H1 (cell line): ENCODE measurements at regions not wholly inside any gene's neighbourhood (a gene's known extent, or its start where the extent isn't known, plus 50 kb on each side); places are given as distances from the start of the nearest gene placed in this dataset.

ENCODE experiments used
- CTCF ChIA-PET: fragments of 300-600 bp; sonication (Branson Sonifier 250); formaldehyde crosslinking; loops from one replicate; lab custom pipeline; 2021; ENCODE audit not compliant: partially characterized antibody; lab: Charles Lee
- POLR2A ChIA-PET: fragments of 300-600 bp; sonication (Branson Sonifier 250); formaldehyde crosslinking; loops from one replicate; lab custom pipeline; 2021; ENCODE audit warnings: inconsistent platforms; ENCODE audit not compliant: partially characterized antibody; lab: Charles Lee
- DNase-seq, 2 experiments: peaks; one replicate each; pipeline versions ENCODE4 v3.0.0 to v3.0.0-alpha.2; 2010 to 2022; ENCODE audit warnings: low spot score in 2 of 2, low read depth in 1 of 2, mixed read lengths in 1 of 2
- FAIRE-seq: peaks from 2 replicates; lab custom pipeline; 2011; peaks lifted over from hg19 to GRCh38; lab: Jason Lieb, UNC
- H2AFZ ChIP-seq: 2 replicates; pipeline ENCODE4 v1.8.1; 2012; ENCODE audit warnings: low read length, inconsistent platforms
- H2AK5ac ChIP-seq: 2 replicates; pipeline ENCODE4 v1.6.1; 2013; ENCODE audit warnings: low read depth, low read length
- H2BK120ac ChIP-seq: replicated peaks from 2 replicates; pipeline ENCODE3; 2013; ENCODE audit warnings: low read depth, low read length, inconsistent platforms
- H2BK12ac ChIP-seq: 2 replicates; pipeline ENCODE4 v1.6.1; 2013; ENCODE audit warnings: low read depth, low read length
- H2BK15ac ChIP-seq: 2 replicates; pipeline ENCODE4 v1.6.1; 2013; ENCODE audit warnings: low read length
- H2BK20ac ChIP-seq: 2 replicates; pipeline ENCODE4 v1.6.1; 2013; ENCODE audit warnings: low read length
- H2BK5ac ChIP-seq: 2 replicates; pipeline ENCODE4 v1.6.1; 2013; ENCODE audit warnings: low read depth, low read length
- H3K14ac ChIP-seq: 2 replicates; pipeline ENCODE4 v1.6.1; 2013; ENCODE audit warnings: inconsistent platforms; ENCODE audit not compliant: insufficient read length
- H3K18ac ChIP-seq: 2 replicates; pipeline ENCODE4 v1.6.1; 2013; ENCODE audit warnings: low read length; ENCODE audit errors: extremely low read depth
- H3K23ac ChIP-seq: 2 replicates; pipeline ENCODE4 v1.6.1; 2013; ENCODE audit warnings: inconsistent platforms; ENCODE audit not compliant: insufficient read length
- H3K23me2 ChIP-seq: 2 replicates; pipeline ENCODE4 v1.6.1; 2013; ENCODE audit warnings: low read depth, low read length
- H3K27ac ChIP-seq: 2 replicates; pipeline ENCODE4 v1.6.1; 2011; ENCODE audit warnings: low read depth, low read length, inconsistent platforms
- H3K27me3 ChIP-seq, 4 experiments: replicated peaks in 1 of 4; 1 replicate in 1 of 4; 2 replicates in 3 of 4; pipeline versions ENCODE4 v1.6.1 to v1.8.1; 2011 to 2013; ENCODE audit warnings: low read length in 3 of 4, mild to moderate bottlenecking in 3 of 4, inconsistent platforms in 2 of 4, mixed read lengths in 2 of 4, moderate library complexity in 1 of 4; ENCODE audit not compliant: control insufficient read depth in 3 of 4, insufficient read depth in 3 of 4; ENCODE audit errors: extremely low read depth in 1 of 4
- H3K36me3 ChIP-seq, 4 experiments: 2 replicates each; pipeline versions ENCODE4 v1.6.1 to v1.8.1; 2011 to 2013; ENCODE audit warnings: mild to moderate bottlenecking in 4 of 4, low read length in 3 of 4, moderate library complexity in 2 of 4, control low read depth in 1 of 4, inconsistent platforms in 1 of 4; ENCODE audit not compliant: insufficient read depth in 4 of 4, control insufficient read depth in 2 of 4
- H3K4ac ChIP-seq: replicated peaks from 2 replicates; pipeline ENCODE3; 2013; ENCODE audit warnings: low read length, low read depth, mixed read lengths, inconsistent platforms; ENCODE audit not compliant: insufficient read length
- H3K4me1 ChIP-seq, 4 experiments: replicated peaks in 1 of 4; 1 replicate in 1 of 4; 2 replicates in 3 of 4; pipeline versions ENCODE4 v1.6.1 to v1.8.1; 2011 to 2013; ENCODE audit warnings: low read length in 3 of 4, inconsistent platforms in 2 of 4, mixed read lengths in 1 of 4; ENCODE audit not compliant: insufficient read depth in 4 of 4, control insufficient read depth in 3 of 4
- H3K4me2 ChIP-seq, 2 experiments: 2 replicates each; pipeline versions ENCODE4 v1.6.1 to v1.8.1; 2011 to 2013; ENCODE audit warnings: low read depth in 2 of 2, low read length in 2 of 2, control low read depth in 1 of 2, inconsistent platforms in 1 of 2, mild to moderate bottlenecking in 1 of 2; ENCODE audit not compliant: insufficient read depth in 1 of 2
- H3K4me3 ChIP-seq, 4 experiments: fragments of 200-600, 300-600 bp in 1 of 4; sonication (generic), shearing (Covaris generic), sonication (Bioruptor Twin) in 1 of 4; 2 replicates each; pipeline versions ENCODE4 v1.5.1 to v1.8.1; 2011 to 2016; ENCODE audit warnings: low read length in 4 of 4, low read depth in 3 of 4, control low read depth in 2 of 4, inconsistent platforms in 2 of 4, mild to moderate bottlenecking in 2 of 4, mixed read lengths in 1 of 4, moderate library complexity in 1 of 4; ENCODE audit not compliant: insufficient read depth in 2 of 4; ENCODE audit errors: extremely low read depth in 1 of 4
- H3K56ac ChIP-seq: replicated peaks from 2 replicates; pipeline ENCODE3; 2013; ENCODE audit warnings: low read depth, mild to moderate bottlenecking, mixed read lengths, low read length, inconsistent platforms; ENCODE audit not compliant: insufficient read length
- H3K79me1 ChIP-seq: 2 replicates; pipeline ENCODE4 v1.6.1; 2013; ENCODE audit warnings: low read depth, low read length, control low read depth
- H3K79me2 ChIP-seq, 2 experiments: 2 replicates each; pipeline versions ENCODE4 v1.6.1 to v1.8.1; 2012 to 2013; ENCODE audit warnings: low read length in 2 of 2, mild to moderate bottlenecking in 2 of 2, inconsistent platforms in 1 of 2; ENCODE audit not compliant: insufficient read depth in 2 of 2, control insufficient read depth in 1 of 2
- H3K9ac ChIP-seq, 4 experiments: replicated peaks in 1 of 4; 1 replicate in 1 of 4; 2 replicates in 3 of 4; pipeline versions ENCODE4 v1.6.1 to v1.8.1; 2011 to 2013; ENCODE audit warnings: low read depth in 3 of 4, low read length in 3 of 4, control low read depth in 2 of 4, mild to moderate bottlenecking in 2 of 4, moderate library complexity in 2 of 4, inconsistent platforms in 1 of 4; ENCODE audit errors: extremely low read depth in 1 of 4
- H3K9me3 ChIP-seq, 2 experiments: 2 replicates each; pipeline versions ENCODE4 v1.6.1 to v1.8.1; 2012 to 2013; ENCODE audit warnings: mild to moderate bottlenecking in 2 of 2, moderate library complexity in 2 of 2, control low read depth in 1 of 2, inconsistent platforms in 1 of 2, low read depth in 1 of 2, low read length in 1 of 2, mixed read lengths in 1 of 2; ENCODE audit not compliant: insufficient read depth in 2 of 2
- H4K20me1 ChIP-seq, 2 experiments: replicated peaks in 1 of 2; 2 replicates each; pipeline versions ENCODE3 to v1.8.1; 2011 to 2013; ENCODE audit warnings: inconsistent platforms in 2 of 2, low read length in 2 of 2, mild to moderate bottlenecking in 1 of 2; ENCODE audit not compliant: insufficient read depth in 2 of 2, control insufficient read depth in 1 of 2
- H4K5ac ChIP-seq: 2 replicates; pipeline ENCODE4 v1.6.1; 2013; ENCODE audit warnings: low read length, low read depth, mixed read lengths, inconsistent platforms; ENCODE audit not compliant: insufficient read length
- H4K8ac ChIP-seq: 2 replicates; pipeline ENCODE4 v1.8.0; 2013; ENCODE audit warnings: mild to moderate bottlenecking, moderate library complexity, low read length, inconsistent platforms; ENCODE audit not compliant: insufficient read depth; ENCODE audit errors: extremely low read depth
- H4K91ac ChIP-seq: replicated peaks from 2 replicates; pipeline ENCODE3; 2013; ENCODE audit warnings: low read length, mixed read lengths, inconsistent platforms; ENCODE audit not compliant: insufficient read length
- BCL11A ChIP-seq, 2 experiments: IDR thresholded peaks; one replicate each; pipeline ENCODE4 v1.6.1; 2011; ENCODE audit warnings: low read depth in 2 of 2, low read length in 2 of 2, mild to moderate bottlenecking in 2 of 2
- CBX8 ChIP-seq: fragments of 300-800, 300-1000 bp; sonication (generic); IDR thresholded peaks from 2 replicates; pipeline ENCODE4 v1.7.1; 2016; ENCODE audit warnings: low read depth, low read length, borderline replicate concordance
- CHD1 ChIP-seq: IDR thresholded peaks from 2 replicates; pipeline ENCODE4 v1.6.1; 2012; ENCODE audit warnings: low read depth, low read length, improper control_type of control experiment
- CHD2 ChIP-seq: IDR thresholded peaks from 2 replicates; pipeline ENCODE4 v1.6.1; 2012; ENCODE audit warnings: low read length, improper control_type of control experiment
- EGR1 ChIP-seq: IDR thresholded peaks from 2 replicates; pipeline ENCODE4 v1.6.1; 2011; ENCODE audit warnings: low read depth, low read length, borderline replicate concordance
- EP300 ChIP-seq, 2 experiments: IDR thresholded peaks; 1 replicate in 1 of 2; 2 replicates in 1 of 2; pipeline ENCODE4 v1.6.1; 2011 to 2012; ENCODE audit warnings: low read depth in 2 of 2, low read length in 2 of 2, mild to moderate bottlenecking in 2 of 2, borderline replicate concordance in 1 of 2, inconsistent platforms in 1 of 2, moderate library complexity in 1 of 2
- GTF2F1 ChIP-seq: IDR thresholded peaks from 2 replicates; pipeline ENCODE4 v1.6.1; 2012; ENCODE audit warnings: low read depth, low read length, improper control_type of control experiment, borderline replicate concordance
- HDAC2 ChIP-seq, 2 experiments: fragments of 300-600 bp in 1 of 2; sonication (generic) in 1 of 2; IDR thresholded peaks; 2 replicates each; pipeline ENCODE4 v1.6.1; 2011 to 2012; ENCODE audit warnings: low read depth in 2 of 2, low read length in 2 of 2, mild to moderate bottlenecking in 2 of 2, moderate library complexity in 2 of 2, borderline replicate concordance in 1 of 2, inconsistent platforms in 1 of 2
- HDAC6 ChIP-seq: IDR thresholded peaks from one replicate; pipeline ENCODE4 v1.7.1; 2012; ENCODE audit warnings: low read depth, mild to moderate bottlenecking, inconsistent platforms, low read length, moderate library complexity
- JUN ChIP-seq: IDR thresholded peaks from 2 replicates; pipeline ENCODE4 v1.6.1; 2011; ENCODE audit warnings: low read depth, mild to moderate bottlenecking, improper control_type of control experiment, low read length
- RFX5 ChIP-seq: IDR thresholded peaks from 2 replicates; pipeline ENCODE4 v1.6.1; 2011; ENCODE audit warnings: low read depth, low read length, improper control_type of control experiment, borderline replicate concordance
- RXRA ChIP-seq: IDR thresholded peaks from 2 replicates; pipeline ENCODE4 v1.6.1; 2011; ENCODE audit warnings: low read depth, mild to moderate bottlenecking, low read length, moderate library complexity; ENCODE audit not compliant: insufficient read depth
- SAP30 ChIP-seq: fragments of 300-600 bp; sonication (generic); IDR thresholded peaks from 2 replicates; pipeline ENCODE4 v1.7.1; 2012; ENCODE audit warnings: low read length, moderate library complexity, mild to moderate bottlenecking, inconsistent platforms; ENCODE audit not compliant: insufficient read depth, insufficient replicate concordance
- SP4 ChIP-seq: IDR thresholded peaks from 2 replicates; pipeline ENCODE4 v1.6.1; 2012; ENCODE audit warnings: low read length, inconsistent platforms
- TAF7 ChIP-seq: optimal IDR thresholded peaks from 2 replicates; pipeline ENCODE3; 2011; ENCODE audit warnings: low read depth, mild to moderate bottlenecking, inconsistent platforms, low read length, moderate library complexity, borderline replicate concordance
- WGBS, 2 experiments: shearing (Covaris generic) in 1 of 2; methylation state at CpG; one replicate each; pipeline versions ENCODE4 v1.1.6 to v1.1.7; 2013 to 2015; ENCODE audit warnings: low lambda C conversion rate in 2 of 2, mixed read lengths in 2 of 2, inconsistent platforms in 1 of 2, low coverage in 1 of 2, missing lambda C conversion rate in 1 of 2; ENCODE audit not compliant: insufficient replicate concordance in 2 of 2, insufficient coverage in 1 of 2, insufficient read length in 1 of 2; ENCODE audit errors: extremely low coverage in 1 of 2, missing lambda C conversion rate in 1 of 2; 5-methylcytosine and 5-hydroxymethylcytosine counted together

GRCh38 chr4:45004326-45004725 lies 278.0 kb upstream of the GNPDA2 start:
- Histone ChIP-seq H3K9me3 (no peaks in the 10 kb centered on the region), H4K20me1 (no peaks in the 10 kb centered on the region), H2BK5ac (no peak overlapping the region), H3K56ac (no peak overlapping the region), H2AFZ (no peak overlapping the region), H3K23ac (no peak overlapping the region), H4K91ac (no peak overlapping the region), H4K8ac (no peak overlapping the region), H2BK120ac (no peak overlapping the region), H3K79me2 (no peaks in the 10 kb centered on the region), H3K79me1 (no peaks in the 10 kb centered on the region), H4K5ac (no peak overlapping the region), H2BK20ac (no peak overlapping the region), H2BK12ac (no peak overlapping the region), H3K14ac (no peak overlapping the region), H3K18ac (no peak overlapping the region), H3K27me3 (no peaks in the 10 kb centered on the region), H2AK5ac (no peak overlapping the region), H3K4ac (no peak overlapping the region), H3K23me2 (no peaks in the 10 kb centered on the region), H2BK15ac (no peak overlapping the region), H3K27ac (no peak overlapping the region), H3K4me2 (no peak overlapping the region), H3K36me3 (no peaks in the 10 kb centered on the region), H3K4me1 (peaks cover 0 to 2% (median 0%) of the 10 kb centered on the region in 4 experiments; a peak in 1 of 7 replicates), H3K9ac (no peak overlapping the region), H3K4me3 (no peak overlapping the region)
- CTCF ChIA-PET, result interaction anchor here (0.5 kb wide), 1 partner anchor 205 kb away, joined by 5 read pairs; no protein-coding TSS in a partner anchor
- 84% methylated on average over 2 of the region's 2 CpGs; no CpG with 5 or more reads in 1 of the 2 experiments for WGBS, 2 experiments
- no peak for TF ChIP-seq CBX8
- TF ChIP-seq GTF2F1, result no peak
- TF ChIP-seq HDAC6, result no peak
- TF ChIP-seq SP4, result no peak
- no peak for TF ChIP-seq RFX5
- no peak for TF ChIP-seq EGR1
- TF ChIP-seq CHD2, result no peak
- TF ChIP-seq SAP30, result no peak
- TF ChIP-seq TAF7, result no peak
- TF ChIP-seq BCL11A (IDR thresholded peaks at IDR 0.05; ENCODE audit: low read depth in 2 of 2, low read length in 2 of 2), result no peak
- TF ChIP-seq JUN, result no peak
- no peak for TF ChIP-seq EP300 (IDR thresholded peaks at IDR 0.05; ENCODE audit: borderline replicate concordance in 1 of 2, low read depth in 2 of 2, low read length in 2 of 2)
- TF ChIP-seq CHD1, result no peak
- no peak for TF ChIP-seq RXRA
- TF ChIP-seq HDAC2 (IDR thresholded peaks at IDR 0.05; ENCODE audit: borderline replicate concordance in 1 of 2, low read depth in 2 of 2, low read length in 2 of 2), result no peak
- POLR2A ChIA-PET, result no interaction called here
- DNase-seq (no peak), FAIRE-seq (no peak)
